Liver (tissue), 8 donors: ENCODE measurements at regions not wholly inside any gene's neighbourhood (a gene's known extent, or its start where the extent isn't known, plus 50 kb on each side); places are given as distances from the start of the nearest gene placed in this dataset.

Experiments used
- DNase-seq: peaks from one replicate; pipeline ENCODE4 v3.0.0-alpha.2; 2017; ENCODE audit warnings: low spot score
- H3K27ac ChIP-seq, 2 donors: one replicate each; pipeline ENCODE4 v1.7.0; 2013; ENCODE audit warnings: inconsistent platforms in 2 of 2, low read length in 2 of 2, control low read depth in 1 of 2, low read depth in 1 of 2, mild to moderate bottlenecking in 1 of 2
- H3K27me3 ChIP-seq, 4 donors: one replicate each; pipeline versions ENCODE4 v1.6.1 to v1.7.0; 2013; ENCODE audit warnings: low read length in 3 of 4, inconsistent platforms in 1 of 4, mild to moderate bottlenecking in 1 of 4, moderate library complexity in 1 of 4; ENCODE audit not compliant: control insufficient read depth in 4 of 4, insufficient read depth in 4 of 4
- H3K36me3 ChIP-seq, 4 donors: one replicate each; pipeline versions ENCODE4 v1.6.1 to v1.7.0; 2013; ENCODE audit warnings: low read length in 3 of 4, mild to moderate bottlenecking in 3 of 4, low read depth in 1 of 4, moderate library complexity in 1 of 4; ENCODE audit not compliant: control insufficient read depth in 4 of 4, insufficient read depth in 3 of 4
- H3K4me1 ChIP-seq, 4 donors: one replicate each; pipeline versions ENCODE4 v1.6.1 to v1.7.0; 2013; ENCODE audit warnings: low read length in 3 of 4, mild to moderate bottlenecking in 3 of 4, moderate library complexity in 1 of 4; ENCODE audit not compliant: control insufficient read depth in 4 of 4, insufficient read depth in 4 of 4
- H3K4me3 ChIP-seq, 3 donors: one replicate each; pipeline versions ENCODE4 v1.6.1 to v1.7.0; 2013; ENCODE audit warnings: low read length in 3 of 3, control low read depth in 1 of 3, low read depth in 1 of 3, mild to moderate bottlenecking in 1 of 3
- H3K9ac ChIP-seq, 2 donors: one replicate each; pipeline ENCODE4 v1.7.0; 2013; ENCODE audit warnings: low read length in 2 of 2, mild to moderate bottlenecking in 2 of 2, moderate library complexity in 2 of 2, control low read depth in 1 of 2, low read depth in 1 of 2
- H3K9me3 ChIP-seq, 4 donors: one replicate each; pipeline versions ENCODE4 v1.6.1 to v1.7.0; 2013; ENCODE audit warnings: low read length in 3 of 4; ENCODE audit not compliant: control insufficient read depth in 4 of 4
- ATF3 ChIP-seq: IDR thresholded peaks from 2 replicates; pipeline ENCODE4 v1.6.1; 2016; ENCODE audit warnings: antibody characterized with exemption
- CTCF ChIP-seq: fragments of 150-350 bp; IDR thresholded peaks from 2 replicates; pipeline ENCODE4 v1.5.1; 2017; ENCODE audit warnings: improper control_type of control experiment, low read depth, low read length; ENCODE audit not compliant: missing input control
- EGR1 ChIP-seq, 2 donors: IDR thresholded peaks; 2 replicates each; pipeline ENCODE4 v1.6.1; 2016 to 2018; ENCODE audit warnings: antibody characterized with exemption in 2 of 2, low read depth in 2 of 2
- FOXA1 ChIP-seq: IDR thresholded peaks from 2 replicates; pipeline ENCODE4 v1.6.1; 2016; ENCODE audit warnings: antibody characterized with exemption
- FOXA2 ChIP-seq: IDR thresholded peaks from 2 replicates; pipeline ENCODE4 v1.6.1; 2016; ENCODE audit warnings: antibody characterized with exemption
- GABPA ChIP-seq, 2 donors: IDR thresholded peaks in 1 of 2; conservative IDR thresholded peaks in 1 of 2; 2 replicates each; pipeline ENCODE4 v1.6.1; 2016; ENCODE audit warnings: antibody characterized with exemption in 2 of 2, mild to moderate bottlenecking in 1 of 2, moderate library complexity in 1 of 2
- HNF4A ChIP-seq, 2 donors: conservative IDR thresholded peaks; 2 replicates each; pipeline ENCODE4 v1.6.1; 2016; ENCODE audit warnings: antibody characterized with exemption in 2 of 2, mild to moderate bottlenecking in 2 of 2
- HNF4G ChIP-seq: IDR thresholded peaks from 2 replicates; pipeline ENCODE4 v1.6.1; 2016; ENCODE audit warnings: antibody characterized with exemption
- JUND ChIP-seq, 2 donors: IDR thresholded peaks; 2 replicates each; pipeline ENCODE4 v1.6.1; 2016; ENCODE audit warnings: antibody characterized with exemption in 2 of 2
- MAX ChIP-seq: IDR thresholded peaks from 2 replicates; pipeline ENCODE4 v1.6.1; 2016; ENCODE audit warnings: antibody characterized with exemption
- NR2F2 ChIP-seq: IDR thresholded peaks from 2 replicates; pipeline ENCODE4 v1.6.1; 2016; ENCODE audit warnings: antibody characterized with exemption
- RAD21 ChIP-seq, 2 donors: IDR thresholded peaks; 2 replicates each; pipeline ENCODE4 v1.6.1; 2016; ENCODE audit warnings: antibody characterized with exemption in 2 of 2, mild to moderate bottlenecking in 2 of 2
- RXRA ChIP-seq, 2 donors: IDR thresholded peaks; 2 replicates each; pipeline ENCODE4 v1.6.1; 2017 to 2018; ENCODE audit warnings: antibody characterized with exemption in 2 of 2, mild to moderate bottlenecking in 1 of 2
- SP1 ChIP-seq: IDR thresholded peaks from 2 replicates; pipeline ENCODE4 v1.6.1; 2018; ENCODE audit warnings: antibody characterized with exemption, mild to moderate bottlenecking
- TAF1 ChIP-seq: conservative IDR thresholded peaks from 2 replicates; pipeline ENCODE4 v1.6.1; 2016; ENCODE audit warnings: antibody characterized with exemption, mild to moderate bottlenecking
- YY1 ChIP-seq: IDR thresholded peaks from 2 replicates; pipeline ENCODE4 v1.6.1; 2016; ENCODE audit warnings: antibody characterized with exemption, mild to moderate bottlenecking
- ZBTB33 ChIP-seq: IDR thresholded peaks from 2 replicates; pipeline ENCODE4 v1.6.1; 2016; ENCODE audit warnings: antibody characterized with exemption
- WGBS: extraction: QIAGEN DNeasy Blood & Tissue Kit; methylation state at CpG from one replicate; pipeline ENCODE4 v1.1.7; 2013; 5-methylcytosine and 5-hydroxymethylcytosine counted together
- donor health status: healthy.
- donor health status: healthy.
- donor health status: healthy.
- donor health status: healthy.
- donor health status: healthy.

GRCh38 chr3:159879146-159879545 is 109.5 kb upstream of the IL12A start:
- H3K27ac ChIP-seq, result no peak overlapping the region
- no peaks in the 10 kb centered on the region for H3K4me1 ChIP-seq
- H3K9me3 ChIP-seq, result no peaks in the 10 kb centered on the region
- WGBS, result 75% methylated on average over 2 of the region's 2 CpGs
- H3K4me3 ChIP-seq, result no peak overlapping the region
- H3K27me3 ChIP-seq, result no peaks in the 10 kb centered on the region
- no peak overlapping the region for H3K9ac ChIP-seq
- no peak for TF ChIP-seq FOXA1
- no peak for TF ChIP-seq RAD21 (IDR thresholded peaks at IDR 0.05)
- no peak for TF ChIP-seq YY1
- no peak for TF ChIP-seq HNF4A (conservative IDR thresholded peaks at IDR 0.05)
- TF ChIP-seq SP1, result no peak
- TF ChIP-seq ATF3, result no peak
- TF ChIP-seq FOXA2, result no peak
- TF ChIP-seq CTCF, result no peak
- no peak for TF ChIP-seq ZBTB33
- TF ChIP-seq RXRA (IDR thresholded peaks at IDR 0.05), result no peak
- no peak for TF ChIP-seq GABPA (IDR thresholded peaks at IDR 0.05 in 1 of 2, conservative IDR thresholded peaks at IDR 0.05 in 1 of 2)
- no peak for DNase-seq
- no peaks in the 10 kb centered on the region for H3K36me3 ChIP-seq

- 80% methylated on average over 6 of the region's 6 CpGs for WGBS
- H3K9me3 ChIP-seq, result no peaks in the 10 kb centered on the region
- TF ChIP-seq NR2F2 (no peak), RAD21 (IDR thresholded peaks at IDR 0.05) (no peak)
- H3K27ac ChIP-seq, result no peak overlapping the region
- no peak overlapping the region for H3K9ac ChIP-seq
- H3K27me3 ChIP-seq, result no peaks in the 10 kb centered on the region
- H3K4me3 ChIP-seq, result no peak overlapping the region
- H3K4me1 ChIP-seq, result no peaks in the 10 kb centered on the region
- no peak for DNase-seq
- no peaks in the 10 kb centered on the region for H3K36me3 ChIP-seq
These were observed 109.0 kb upstream of the IL12A start for GRCh38 chr3:159879598-159879997.

GRCh38 chr3:159881208-159881607 is 107.4 kb upstream of the IL12A start:
- H3K27me3 ChIP-seq, result no peaks in the 10 kb centered on the region
- no peak overlapping the region for H3K9ac ChIP-seq
- 82% methylated on average over 2 of the region's 2 CpGs for WGBS
- H3K4me1 ChIP-seq, result no peaks in the 10 kb centered on the region
- no peaks in the 10 kb centered on the region for H3K36me3 ChIP-seq
- H3K27ac ChIP-seq, result no peak overlapping the region
- H3K4me3 ChIP-seq, result no peak overlapping the region
- no peaks in the 10 kb centered on the region for H3K9me3 ChIP-seq
- DNase-seq, result no peak
- TF ChIP-seq EGR1 (IDR thresholded peaks at IDR 0.05; ENCODE audit: low read depth in 2 of 2) (no peak), MAX (no peak), YY1 (no peak), ZBTB33 (no peak), HNF4G (no peak), ATF3 (no peak), TAF1 (no peak), JUND (IDR thresholded peaks at IDR 0.05) (no peak), CTCF (no peak), RXRA (IDR thresholded peaks at IDR 0.05) (no peak), FOXA1 (no peak), NR2F2 (no peak), GABPA (IDR thresholded peaks at IDR 0.05 in 1 of 2, conservative IDR thresholded peaks at IDR 0.05 in 1 of 2) (no peak), HNF4A (conservative IDR thresholded peaks at IDR 0.05) (no peak)
